ENCODE measurements at regions not wholly inside any gene's neighbourhood (a gene's known extent, or its start where the extent isn't known, plus 50 kb on each side); places are given as distances from the start of the nearest gene placed in this dataset.

GRCh38 chrX:14209034-14209433 is 179.3 kb upstream of the GEMIN8 start:
- TF ChIP-seq CTCF (IDR thresholded peaks at IDR 0.05) (no peak), POLR2A (IDR thresholded peaks at IDR 0.05) (no peak)
